GM21390 (cell line): ENCODE measurements at regions not wholly inside any gene's neighbourhood (a gene's known extent, or its start where the extent isn't known, plus 50 kb on each side); places are given as distances from the start of the nearest gene placed in this dataset.
"Not testable (repeated sequence)": the region's sequence is repeated elsewhere in the genome, so short reads cannot be mapped to it uniquely, and the experiment has no call there.

ENCODE experiments used
- ATAC-seq: cut with Tn5 transposase; IDR thresholded peaks from one replicate; pipeline ENCODE4 v1.9.1; 2021; ENCODE audit not compliant: unreplicated experiment

GRCh38 chr14:66315548-66315947 lies 170.6 kb upstream of the CCDC196 start:
- no peak for ATAC-seq

- ATAC-seq: no peak
Observed at GRCh38 chr14:66322564-66322963, 163.6 kb upstream of the CCDC196 start.

GRCh38 chr14:66330228-66330627 lies 155.9 kb upstream of the CCDC196 start:
- no peak for ATAC-seq

- no peak for ATAC-seq
Observed at GRCh38 chr14:66330916-66331315, 155.3 kb upstream of the CCDC196 start.

GRCh38 chr14:66333293-66333692 lies 152.9 kb upstream of the CCDC196 start:
- not testable (repeated sequence) for ATAC-seq

- ATAC-seq: no peak
Observed at GRCh38 chr14:66341239-66341638, 144.9 kb upstream of the CCDC196 start.

- ATAC-seq: no peak
Observed at GRCh38 chr14:66345986-66346385, 140.2 kb upstream of the CCDC196 start.

GRCh38 chr14:66351310-66351709 lies 134.9 kb upstream of the CCDC196 start:
- ATAC-seq: no peak

- ATAC-seq: no peak
Observed at GRCh38 chr14:66359500-66359899, 126.7 kb upstream of the CCDC196 start.

- ATAC-seq: no peak
Observed at GRCh38 chr14:66360366-66360926, 125.7 kb upstream of the CCDC196 start.

- no peak for ATAC-seq
Observed at GRCh38 chr14:66361013-66361412, 125.2 kb upstream of the CCDC196 start.

- no peak for ATAC-seq
Observed at GRCh38 chr14:66365388-66365787, 120.8 kb upstream of the CCDC196 start.

- no peak for ATAC-seq
Observed at GRCh38 chr14:66369157-66369697, 116.9 kb upstream of the CCDC196 start.

- ATAC-seq: no peak
Observed at GRCh38 chr14:66371776-66372175, 114.4 kb upstream of the CCDC196 start.

GRCh38 chr14:66375046-66375964 lies 110.9 kb upstream of the CCDC196 start:
- ATAC-seq: no peak

- no peak for ATAC-seq
Observed at GRCh38 chr14:66377574-66377973, 108.6 kb upstream of the CCDC196 start.

GRCh38 chr14:66378712-66379505 lies 107.3 kb upstream of the CCDC196 start:
- ATAC-seq: no peak

GRCh38 chr14:66380143-66380542 lies 106.0 kb upstream of the CCDC196 start:
- ATAC-seq: no peak

- ATAC-seq: no peak
Observed at GRCh38 chr14:66381755-66382154, 104.4 kb upstream of the CCDC196 start.

- no peak for ATAC-seq
Observed at GRCh38 chr14:66383257-66383656, 102.9 kb upstream of the CCDC196 start.

GRCh38 chr14:66383771-66384170 lies 102.4 kb upstream of the CCDC196 start:
- ATAC-seq: no peak
